Caki2 (cell line): ENCODE measurements at regions not wholly inside any gene's neighbourhood (a gene's known extent, or its start where the extent isn't known, plus 50 kb on each side); places are given as distances from the start of the nearest gene placed in this dataset.

Source experiments
- DNase-seq: peaks from one replicate; pipeline ENCODE4 v3.0.0-alpha.2; 2015; ENCODE audit warnings: low read depth
- in situ Hi-C: cut with HindIII; loops from 2 replicates; pipeline ENCODE4 v1.10.0; 2016; ENCODE audit warnings: low sequenced_read_pairs, low pct_unique_long_range_greater_than_20kb, mixed read lengths

GRCh38 chr4:136850446-136850845 is 681.8 kb downstream of the PCDH18 start:
- no peak for DNase-seq
- in situ Hi-C loops = no loop called here

- no peak for DNase-seq
- in situ Hi-C loops = no loop called here
These were observed 684.2 kb downstream of the PCDH18 start for GRCh38 chr4:136847881-136848621.

- in situ Hi-C loops = no loop called here
- no peak for DNase-seq
These were observed 690.8 kb downstream of the PCDH18 start for GRCh38 chr4:136841526-136841925.

- in situ Hi-C loops = no loop called here
- no peak for DNase-seq
These were observed 693.7 kb downstream of the PCDH18 start for GRCh38 chr4:136838607-136839006.

- in situ Hi-C loops = no loop called here
- DNase-seq = no peak
These were observed 700.7 kb downstream of the PCDH18 start for GRCh38 chr4:136831553-136831952.

GRCh38 chr4:136829280-136829679 is 703.0 kb downstream of the PCDH18 start:
- no peak for DNase-seq
- in situ Hi-C loops = no loop called here

- in situ Hi-C loops = no loop called here
- no peak for DNase-seq
These were observed 709.3 kb downstream of the PCDH18 start for GRCh38 chr4:136823020-136823419.

GRCh38 chr4:136818811-136819330 is 713.4 kb downstream of the PCDH18 start:
- DNase-seq = no peak
- in situ Hi-C loops = no loop called here

- in situ Hi-C loops = no loop called here
- no peak for DNase-seq
These were observed 720.0 kb downstream of the PCDH18 start for GRCh38 chr4:136812100-136812880.

GRCh38 chr4:136811496-136812077 is 720.7 kb downstream of the PCDH18 start:
- in situ Hi-C loops = no loop called here
- no peak for DNase-seq

- DNase-seq = no peak
- in situ Hi-C loops = no loop called here
These were observed 721.7 kb downstream of the PCDH18 start for GRCh38 chr4:136810626-136811025.

GRCh38 chr4:136806844-136807243 is 725.5 kb downstream of the PCDH18 start:
- no peak for DNase-seq
- in situ Hi-C loops = no loop called here

GRCh38 chr4:136805617-136806016 is 726.7 kb downstream of the PCDH18 start:
- in situ Hi-C loops = no loop called here
- DNase-seq = no peak

GRCh38 chr4:136803433-136803832 is 728.9 kb downstream of the PCDH18 start:
- in situ Hi-C loops = no loop called here
- DNase-seq = peak; percentile 8

GRCh38 chr4:136800248-136800647 is 732.0 kb downstream of the PCDH18 start:
- in situ Hi-C loops = no loop called here
- DNase-seq = no peak

- no peak for DNase-seq
- in situ Hi-C loops = no loop called here
These were observed 735.3 kb downstream of the PCDH18 start for GRCh38 chr4:136796953-136797352.

- in situ Hi-C loops = no loop called here
- no peak for DNase-seq
These were observed 738.4 kb downstream of the PCDH18 start for GRCh38 chr4:136793848-136794247.

- no peak for DNase-seq
These were observed 748.0 kb downstream of the PCDH18 start for GRCh38 chr4:136784326-136784725.

GRCh38 chr4:136769717-136770116 is 762.6 kb downstream of the PCDH18 start:
- DNase-seq = no peak
- in situ Hi-C loops = no loop called here

More at GRCh38 chr4:136784326-136784725, 748.0 kb downstream of the PCDH18 start:
- in situ Hi-C loops = no loop called here
